PC-3 (cell line): ENCODE measurements at regions not wholly inside any gene's neighbourhood (a gene's known extent, or its start where the extent isn't known, plus 50 kb on each side); places are given as distances from the start of the nearest gene placed in this dataset.

ENCODE experiments used
- EZH2 ChIP-seq: fragments of 300-600 bp; sonication (generic); IDR thresholded peaks from one replicate; pipeline ENCODE4 v1.6.1; 2017; ENCODE audit warnings: antibody characterized with exemption, mild to moderate bottlenecking, low read length; ENCODE audit not compliant: unreplicated experiment
- EZH2phosphoT487 ChIP-seq: fragments of 300-600 bp; sonication (generic); IDR thresholded peaks from 2 replicates; pipeline ENCODE4 v1.6.1; 2018; ENCODE audit warnings: mild to moderate bottlenecking, antibody characterized with exemption, low read length, borderline replicate concordance
- TF ChIP-seq, protein P1 (sequence below): fragments of 300-600 bp; sonication (generic); conservative IDR thresholded peaks from 2 replicates; pipeline ENCODE4 v1.5.1; 2017; ENCODE audit warnings: antibody characterized with exemption, low read depth, mild to moderate bottlenecking, low read length

DNA sequence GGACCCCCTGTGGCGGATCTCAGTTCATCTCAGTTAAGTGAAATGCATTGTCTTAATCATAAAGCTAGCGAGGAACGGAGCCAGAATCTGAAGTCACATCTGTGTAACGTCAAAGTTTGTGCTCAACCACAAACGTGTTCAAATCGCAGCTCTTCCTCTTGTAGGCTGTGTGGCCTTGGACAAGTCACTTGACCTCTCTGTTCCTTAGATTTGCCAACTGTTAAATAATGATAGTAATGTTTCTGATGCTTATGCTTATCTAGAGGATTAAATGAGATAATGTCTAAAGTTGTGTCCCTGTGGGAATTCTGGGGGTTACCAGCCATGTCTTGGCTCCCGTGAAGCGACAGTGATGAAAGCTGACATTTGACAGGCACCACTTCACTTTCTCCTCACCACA, 69.2 kb upstream of the NEURL1B start:
- TF ChIP-seq, protein P1, sequence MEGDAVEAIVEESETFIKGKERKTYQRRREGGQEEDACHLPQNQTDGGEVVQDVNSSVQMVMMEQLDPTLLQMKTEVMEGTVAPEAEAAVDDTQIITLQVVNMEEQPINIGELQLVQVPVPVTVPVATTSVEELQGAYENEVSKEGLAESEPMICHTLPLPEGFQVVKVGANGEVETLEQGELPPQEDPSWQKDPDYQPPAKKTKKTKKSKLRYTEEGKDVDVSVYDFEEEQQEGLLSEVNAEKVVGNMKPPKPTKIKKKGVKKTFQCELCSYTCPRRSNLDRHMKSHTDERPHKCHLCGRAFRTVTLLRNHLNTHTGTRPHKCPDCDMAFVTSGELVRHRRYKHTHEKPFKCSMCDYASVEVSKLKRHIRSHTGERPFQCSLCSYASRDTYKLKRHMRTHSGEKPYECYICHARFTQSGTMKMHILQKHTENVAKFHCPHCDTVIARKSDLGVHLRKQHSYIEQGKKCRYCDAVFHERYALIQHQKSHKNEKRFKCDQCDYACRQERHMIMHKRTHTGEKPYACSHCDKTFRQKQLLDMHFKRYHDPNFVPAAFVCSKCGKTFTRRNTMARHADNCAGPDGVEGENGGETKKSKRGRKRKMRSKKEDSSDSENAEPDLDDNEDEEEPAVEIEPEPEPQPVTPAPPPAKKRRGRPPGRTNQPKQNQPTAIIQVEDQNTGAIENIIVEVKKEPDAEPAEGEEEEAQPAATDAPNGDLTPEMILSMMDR = no peak
- no peak for TF ChIP-seq EZH2
- no peak for TF ChIP-seq EZH2phosphoT487
